B cell (primary cell): ENCODE measurements at regions not wholly inside any gene's neighbourhood (a gene's known extent, or its start where the extent isn't known, plus 50 kb on each side); places are given as distances from the start of the nearest gene placed in this dataset.

ENCODE experiments used
- ATAC-seq: fragments of 200-7000 bp; cut with Tn5 transposase; one replicate; pipeline ENCODE4 v1.10.0; 2021; ENCODE audit warnings: low read depth, mild to moderate bottlenecking, moderate number of reproducible peaks, moderate library complexity
- CTCF ChIA-PET: fragments of 350-600 bp; sonication (Branson Sonifier 250); formaldehyde crosslinking; loops from one replicate; lab custom pipeline; 2021; ENCODE audit warnings: antibody characterized with exemption, inconsistent platforms; lab: Charles Lee
- POLR2A ChIA-PET: fragments of 350-600 bp; sonication (Branson Sonifier 250); formaldehyde crosslinking; loops from one replicate; lab custom pipeline; 2021; ENCODE audit warnings: antibody characterized with exemption; lab: Charles Lee
- DNase-seq: peaks from one replicate; pipeline ENCODE4 v3.0.0; 2013
- H2AFZ ChIP-seq: 2 replicates; pipeline ENCODE4 v1.6.1; 2012; ENCODE audit warnings: mild to moderate bottlenecking, low read depth, low read length; ENCODE audit not compliant: insufficient read depth, poor library complexity, severe bottlenecking
- H3K27ac ChIP-seq, 2 donors: 1 replicate in 1 of 2; 2 replicates in 1 of 2; pipeline ENCODE4 v1.5.1; 2012 to 2013; ENCODE audit warnings: low read length in 2 of 2, mild to moderate bottlenecking in 2 of 2, moderate library complexity in 1 of 2
- H3K27me3 ChIP-seq, 4 experiments: fragments of 200-600 bp in 1 of 4; sonication (generic) in 1 of 4; replicated peaks in 1 of 4; 1 replicate in 2 of 4; 2 replicates in 2 of 4; pipeline versions ENCODE4 v1.6.1 to v1.7.0; 2013 to 2016; ENCODE audit warnings: low read length in 3 of 4, mild to moderate bottlenecking in 2 of 4, mixed read lengths in 1 of 4, moderate library complexity in 1 of 4; ENCODE audit not compliant: insufficient read depth in 4 of 4, control insufficient read depth in 3 of 4; ENCODE audit errors: control extremely low read depth in 1 of 4
- H3K36me3 ChIP-seq, 2 experiments: replicated peaks in 1 of 2; 1 replicate in 1 of 2; 2 replicates in 1 of 2; pipeline versions ENCODE4 v1.6.1 to v1.7.1; 2013; ENCODE audit warnings: low read length in 1 of 2; ENCODE audit not compliant: insufficient read depth in 2 of 2, control insufficient read depth in 1 of 2; ENCODE audit errors: control extremely low read depth in 1 of 2, extremely low read depth in 1 of 2
- H3K4me1 ChIP-seq, 2 donors: fragments of 200-600 bp in 1 of 2; sonication (generic) in 1 of 2; 1 replicate in 1 of 2; 2 replicates in 1 of 2; pipeline versions ENCODE4 v1.5.1 to v1.6.1; 2013 to 2017; ENCODE audit warnings: low read length in 2 of 2; ENCODE audit not compliant: control insufficient read depth in 2 of 2, insufficient read depth in 2 of 2
- H3K4me2 ChIP-seq: replicated peaks from 2 replicates; pipeline ENCODE3; 2012; ENCODE audit warnings: mild to moderate bottlenecking, low read depth, low read length; ENCODE audit not compliant: poor library complexity, severe bottlenecking
- H3K4me3 ChIP-seq, 5 experiments: fragments of 200-600 bp in 1 of 5; sonication (generic) in 1 of 5; 1 replicate in 3 of 5; 2 replicates in 2 of 5; pipeline versions ENCODE4 v1.5.1 to v1.7.0; 2011 to 2016; ENCODE audit warnings: low read length in 4 of 5, mild to moderate bottlenecking in 4 of 5, low read depth in 2 of 5, control low read depth in 1 of 5, moderate library complexity in 1 of 5; ENCODE audit not compliant: insufficient read depth in 1 of 5; ENCODE audit errors: control extremely low read depth in 1 of 5, extremely low read depth in 1 of 5
- H3K79me2 ChIP-seq: fragments of 200-600 bp; sonication (generic); one replicate; pipeline ENCODE4 v1.6.0; 2016; ENCODE audit warnings: low read length; ENCODE audit not compliant: control insufficient read depth, insufficient read depth
- H3K9ac ChIP-seq: fragments of 200-600 bp; sonication (generic); 2 replicates; pipeline ENCODE4 v1.6.1; 2017; ENCODE audit warnings: mild to moderate bottlenecking, low read length, moderate library complexity
- H3K9me3 ChIP-seq, 3 donors: one replicate each; pipeline versions ENCODE4 v1.6.1 to v1.7.1; 2013; ENCODE audit warnings: low read length in 2 of 3; ENCODE audit not compliant: control insufficient read depth in 2 of 3, insufficient read depth in 1 of 3; ENCODE audit errors: control extremely low read depth in 1 of 3
- H4K20me1 ChIP-seq: 2 replicates; pipeline ENCODE4 v1.6.0; 2012; ENCODE audit warnings: mild to moderate bottlenecking, low read length; ENCODE audit not compliant: insufficient read depth, control insufficient read depth, poor library complexity, severe bottlenecking
- H3K27ac Mint-ChIP-seq: one replicate; pipeline ENCODE4 v1.8.0; 2021; ENCODE audit warnings: mixed read lengths
- H3K27me3 Mint-ChIP-seq: one replicate; pipeline ENCODE4 v1.8.0; 2021; ENCODE audit warnings: mixed read lengths
- H3K4me1 Mint-ChIP-seq: one replicate; pipeline ENCODE4 v1.8.0; 2021; ENCODE audit warnings: mixed read lengths
- H3K4me3 Mint-ChIP-seq: one replicate; pipeline ENCODE4 v1.8.0; 2021; ENCODE audit warnings: mixed read lengths
- H3K9me3 Mint-ChIP-seq: one replicate; pipeline ENCODE4 v1.8.0; 2022; ENCODE audit warnings: mixed read lengths; ENCODE audit not compliant: insufficient read depth
- CTCF ChIP-seq: fragments of 200-600 bp; IDR thresholded peaks from one replicate; pipeline ENCODE4 v1.8.0; 2022; ENCODE audit warnings: antibody characterized with exemption, mild to moderate bottlenecking
- EZH2 ChIP-seq: IDR thresholded peaks from 2 replicates; pipeline ENCODE4 v1.6.1; 2012; ENCODE audit warnings: borderline replicate concordance, low read depth, mild to moderate bottlenecking, moderate library complexity, low read length; ENCODE audit not compliant: insufficient read depth, poor library complexity, severe bottlenecking
- whole genome bisulfite sequencing: methylation state at CpG from one replicate; pipeline ENCODE4 v1.1.5; 2013; ENCODE audit warnings: missing lambda C conversion rate; ENCODE audit not compliant: insufficient coverage; 5-methylcytosine and 5-hydroxymethylcytosine counted together
- intact Hi-C: fragments of 100-400 bp; cut with micrococcal nuclease; formaldehyde crosslinking; loops from one replicate; pipeline ENCODE4 v1.10.0; 2022

- no CpG with 5 or more reads among the region's 3 CpGs for WGBS
- TF ChIP-seq EZH2 (no peak), CTCF (no peak)
- CTCF ChIA-PET: no interaction called here
- H3K9ac ChIP-seq: no peak overlapping the region
- H3K79me2 ChIP-seq: no peaks in the 10 kb centered on the region
- no peak overlapping the region for H2AFZ ChIP-seq
- no peaks in the 10 kb centered on the region for H3K36me3 ChIP-seq
- intact Hi-C loops: no loop called here
- H3K4me2 ChIP-seq: no peak overlapping the region
- ATAC-seq (no peak), DNase-seq (no peak)
- H3K4me1 Mint-ChIP-seq: no peaks in the 10 kb centered on the region
- H3K27ac ChIP-seq: no peak overlapping the region
- no peak overlapping the region for H3K27ac Mint-ChIP-seq
- peaks cover 1% of the 10 kb centered on the region for H3K9me3 Mint-ChIP-seq
- no peaks in the 10 kb centered on the region for H4K20me1 ChIP-seq
- POLR2A ChIA-PET: no interaction called here
- H3K27me3 ChIP-seq: no peaks in the 10 kb centered on the region
- H3K4me1 ChIP-seq: no peaks in the 10 kb centered on the region
- H3K9me3 ChIP-seq: peaks cover 0 to 3% (median 0%) of the 10 kb centered on the region in 3 donors
- H3K27me3 Mint-ChIP-seq: no peaks in the 10 kb centered on the region
- no peak overlapping the region for H3K4me3 Mint-ChIP-seq
- no peak overlapping the region for H3K4me3 ChIP-seq
These were observed 568.3 kb upstream of the SALL1 start for GRCh38 chr16:51719376-51719775.

GRCh38 chr16:51716195-51716594, 565.1 kb upstream of the SALL1 start:
- H3K4me3 ChIP-seq: no peak overlapping the region
- H3K36me3 ChIP-seq: no peaks in the 10 kb centered on the region
- no peak overlapping the region for H3K4me2 ChIP-seq
- H3K9me3 Mint-ChIP-seq: peaks cover 8% of the 10 kb centered on the region
- H3K27me3 Mint-ChIP-seq: no peaks in the 10 kb centered on the region
- WGBS: no CpG with 5 or more reads among the region's 1 CpG
- H3K79me2 ChIP-seq: no peaks in the 10 kb centered on the region
- ChIA-PET POLR2A (no interaction called here), CTCF (no interaction called here)
- no peak for DNase-seq
- no peak for ATAC-seq
- H3K27ac ChIP-seq: no peak overlapping the region
- no peak overlapping the region for H3K4me3 Mint-ChIP-seq
- no peak for TF ChIP-seq CTCF
- no peak for TF ChIP-seq EZH2
- H3K4me1 Mint-ChIP-seq: no peaks in the 10 kb centered on the region
- H3K27me3 ChIP-seq: no peaks in the 10 kb centered on the region
- no peak overlapping the region for H3K27ac Mint-ChIP-seq
- H2AFZ ChIP-seq: no peak overlapping the region
- no peak overlapping the region for H3K9ac ChIP-seq
- H3K4me1 ChIP-seq: no peaks in the 10 kb centered on the region
- peaks cover 0 to 6% (median 0%) of the 10 kb centered on the region in 3 donors for H3K9me3 ChIP-seq
- intact Hi-C loops: no loop called here
- H4K20me1 ChIP-seq: no peaks in the 10 kb centered on the region
